K562 (cell line): ENCODE measurements at regions not wholly inside any gene's neighbourhood (a gene's known extent, or its start where the extent isn't known, plus 50 kb on each side); places are given as distances from the start of the nearest gene placed in this dataset.

Source experiments
- ARHGAP35 ChIP-seq: fragments of 450-650 bp; IDR thresholded peaks from 2 replicates; pipeline ENCODE4 v1.6.1; 2018; ENCODE audit not compliant: partially characterized antibody
- ARID1B ChIP-seq: fragments of 450-650 bp; IDR thresholded peaks from 2 replicates; pipeline ENCODE4 v1.6.1; 2016; ENCODE audit warnings: antibody characterized with exemption, mild to moderate bottlenecking, inconsistent platforms
- CBFA2T3 ChIP-seq: fragments of 450-650 bp; IDR thresholded peaks from 2 replicates; pipeline ENCODE4 v1.6.1; 2017
- CTCF ChIP-seq, 3 experiments: IDR thresholded peaks in 2 of 3; conservative IDR thresholded peaks in 1 of 3; 2 replicates each; pipeline ENCODE4 v1.5.1; 2011 to 2012; ENCODE audit warnings: low read length in 3 of 3, mild to moderate bottlenecking in 3 of 3, control low read depth in 2 of 3, improper control_type of control experiment in 1 of 3, inconsistent platforms in 1 of 3, low read depth in 1 of 3, mixed read lengths in 1 of 3, moderate library complexity in 1 of 3; ENCODE audit not compliant: insufficient read depth in 2 of 3
- DDX20 ChIP-seq: fragments of 450-650 bp; IDR thresholded peaks from 2 replicates; pipeline ENCODE4 v1.6.1; 2016; ENCODE audit warnings: missing genetic modification characterization, low read depth, mild to moderate bottlenecking, missing compliant biosample characterization, moderate library complexity
- ETV5 ChIP-seq: sonication (generic); formaldehyde crosslinking; IDR thresholded peaks from 2 replicates; pipeline ENCODE4 v1.4.0; 2020; ENCODE audit warnings: low read depth, mild to moderate bottlenecking, missing genetic modification reagents
- HNRNPK ChIP-seq: fragments of 200-400 bp; formaldehyde crosslinking; IDR thresholded peaks from one replicate; pipeline ENCODE4 v1.6.1; 2018; ENCODE audit warnings: mild to moderate bottlenecking, low read depth, low read length; ENCODE audit not compliant: poor library complexity, severe bottlenecking
- IRF9 ChIP-seq: fragments of 450-650 bp; IDR thresholded peaks from 2 replicates; pipeline ENCODE4 v1.6.1; 2016; ENCODE audit warnings: missing biosample characterization, missing genetic modification characterization
- SMAD1 ChIP-seq: fragments of 150-350 bp; IDR thresholded peaks from 2 replicates; pipeline ENCODE4 v1.6.1; 2014; ENCODE audit warnings: low read length, low read depth; ENCODE audit not compliant: partially characterized antibody
- SP1 ChIP-seq: sonication (generic); formaldehyde crosslinking; IDR thresholded peaks from 2 replicates; pipeline ENCODE4 v1.8.1; 2022; ENCODE audit warnings: mild to moderate bottlenecking, missing genetic modification reagents
- TEAD4 ChIP-seq, 2 experiments: sonication (generic) in 1 of 2; formaldehyde crosslinking in 1 of 2; IDR thresholded peaks; 2 replicates each; pipeline versions ENCODE4 v1.6.1 to v1.8.0; 2012 to 2022; ENCODE audit warnings: borderline replicate concordance in 1 of 2, inconsistent platforms in 1 of 2, low read length in 1 of 2, mild to moderate bottlenecking in 1 of 2, missing genetic modification reagents in 1 of 2
- ZBTB17 ChIP-seq: fragments of 450-650 bp; formaldehyde crosslinking; IDR thresholded peaks from 2 replicates; pipeline ENCODE4 v1.4.0; 2020; ENCODE audit warnings: mild to moderate bottlenecking
- ZFX ChIP-seq: sonication (generic); formaldehyde crosslinking; IDR thresholded peaks from 2 replicates; pipeline ENCODE4 v1.8.0; 2022; ENCODE audit warnings: mild to moderate bottlenecking, missing genetic modification reagents, moderate library complexity
- ZNF143 ChIP-seq: sonication (generic); formaldehyde crosslinking; IDR thresholded peaks from 2 replicates; pipeline ENCODE4 v1.9.0; 2022; ENCODE audit warnings: mild to moderate bottlenecking, missing genetic modification reagents

GRCh38 chr9:88721495-88722279 is 186.7 kb downstream of the NXNL2 start (continued):
- TF ChIP-seq SP1 (CRISPR knock-in tag) (no peak), DDX20 (tag) (peak; percentile 72; the same call in 1 of the 2 replicates), HNRNPK (no peak), CTCF (IDR thresholded peaks at IDR 0.05 in 2 of 3, conservative IDR thresholded peaks at IDR 0.05 in 1 of 3; ENCODE audit: insufficient read depth in 2 of 3, low read depth in 1 of 3, low read length in 3 of 3) (no peak), ZFX (CRISPR knock-in tag) (no peak), ARHGAP35 (no peak), SMAD1 (no peak), ZNF143 (CRISPR knock-in tag) (no peak), IRF9 (tag) (peak; percentile 74; the same call in 1 of the 2 replicates), ZBTB17 (CRISPR knock-in tag) (0 out of 2 replicates have a peak, but pooled peaks have one; percentile 38), ARID1B (no peak), CBFA2T3 (no peak), ETV5 (CRISPR knock-in tag) (no peak), TEAD4 (IDR thresholded peaks at IDR 0.05; ENCODE audit: low read length) (no peak), TEAD4 (CRISPR knock-in tag; IDR thresholded peaks at IDR 0.05; ENCODE audit: borderline replicate concordance) (no peak)
